NT2/D1 (cell line): ENCODE measurements at regions not wholly inside any gene's neighbourhood (a gene's known extent, or its start where the extent isn't known, plus 50 kb on each side); places are given as distances from the start of the nearest gene placed in this dataset.

Source experiments
- DNase-seq: peaks from one replicate; pipeline ENCODE4 v3.0.0-alpha.2; 2011; ENCODE audit warnings: low read depth, low spot score
- H3K27me3 ChIP-seq: 2 replicates; pipeline ENCODE4 v1.6.0; 2011; ENCODE audit warnings: mild to moderate bottlenecking; ENCODE audit not compliant: insufficient read length, insufficient read depth
- H3K36me3 ChIP-seq: 2 replicates; pipeline ENCODE4 v1.6.1; 2011; ENCODE audit warnings: mild to moderate bottlenecking, low read length, mixed read lengths; ENCODE audit not compliant: insufficient read depth, insufficient read length
- H3K4me1 ChIP-seq: 2 replicates; pipeline ENCODE4 v1.5.1; 2011; ENCODE audit not compliant: insufficient read depth, insufficient read length
- H3K4me3 ChIP-seq: 2 replicates; pipeline ENCODE4 v1.5.1; 2011; ENCODE audit warnings: low read depth; ENCODE audit not compliant: insufficient read length
- H3K9ac ChIP-seq: 2 replicates; pipeline ENCODE4 v1.6.0; 2011; ENCODE audit warnings: low read depth; ENCODE audit not compliant: insufficient read length
- H3K9me3 ChIP-seq: 2 replicates; pipeline ENCODE4 v1.5.1; 2011; ENCODE audit warnings: mild to moderate bottlenecking, low read length; ENCODE audit not compliant: insufficient read depth
- SUZ12 ChIP-seq: IDR thresholded peaks from 2 replicates; pipeline ENCODE4 v1.6.1; 2011; ENCODE audit not compliant: insufficient read length, insufficient read depth; ENCODE audit errors: extremely low read depth
- YY1 ChIP-seq: IDR thresholded peaks from 2 replicates; pipeline ENCODE4 v1.6.1; 2011; ENCODE audit not compliant: insufficient read length, insufficient read depth
- ZNF274 ChIP-seq: IDR thresholded peaks from 2 replicates; pipeline ENCODE4 v1.6.1; 2011; ENCODE audit warnings: mild to moderate bottlenecking, low read depth, low read length

DNA sequence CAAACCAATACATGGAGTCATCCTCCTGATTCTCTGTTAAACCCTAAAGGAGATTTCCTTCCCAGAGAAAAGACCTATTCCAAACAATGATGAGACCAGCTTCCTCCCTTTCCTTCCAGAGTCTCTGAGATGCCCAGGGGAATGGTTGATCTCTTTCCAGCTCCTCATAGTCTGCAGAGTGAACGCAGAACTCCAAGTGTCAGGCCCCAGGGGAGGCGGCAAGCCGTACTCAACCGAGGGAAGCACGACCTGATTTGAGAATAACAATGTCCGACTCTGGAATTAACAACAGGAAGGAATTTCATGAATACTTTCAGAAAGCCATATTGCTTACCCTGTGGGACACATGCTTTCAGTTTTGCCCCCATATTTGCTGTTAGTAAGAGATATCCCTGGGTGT, 241.7 kb upstream of the GLI3 start:
- Histone ChIP-seq H3K4me3 (no peak overlapping the region), H3K9me3 (no peaks in the 10 kb centered on the region), H3K36me3 (no peaks in the 10 kb centered on the region), H3K4me1 (no peaks in the 10 kb centered on the region), H3K9ac (no peak overlapping the region), H3K27me3 (no peaks in the 10 kb centered on the region)
- TF ChIP-seq YY1 (no peak), SUZ12 (no peak), ZNF274 (no peak)
- DNase-seq = no peak

DNA sequence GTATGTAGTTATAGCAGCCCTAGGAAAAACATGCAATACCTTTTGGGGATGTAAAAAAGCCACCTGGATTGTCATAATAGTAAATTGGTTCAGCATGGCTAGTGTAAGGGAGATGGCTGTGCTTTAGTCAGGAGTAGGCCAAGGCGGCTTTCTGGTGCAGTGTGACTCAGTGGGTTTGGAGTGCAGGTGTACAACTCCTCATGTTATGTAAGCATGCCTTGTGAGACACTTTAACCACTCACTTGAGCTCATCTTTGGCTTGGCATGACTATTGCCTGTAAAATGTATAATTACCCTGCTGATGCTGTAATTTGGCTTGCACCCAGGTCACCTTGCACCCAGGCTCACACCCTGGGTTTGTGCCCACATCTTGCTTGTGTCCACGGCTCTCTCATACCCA, 239.2 kb upstream of the GLI3 start:
- no peak for TF ChIP-seq SUZ12
- no peak for TF ChIP-seq YY1
- TF ChIP-seq ZNF274 = no peak
- DNase-seq = no peak
- no peak overlapping the region for H3K9ac ChIP-seq
- no peaks in the 10 kb centered on the region for H3K36me3 ChIP-seq
- no peaks in the 10 kb centered on the region for H3K27me3 ChIP-seq
- no peak overlapping the region for H3K4me3 ChIP-seq
- H3K4me1 ChIP-seq = no peaks in the 10 kb centered on the region
- no peaks in the 10 kb centered on the region for H3K9me3 ChIP-seq

DNA sequence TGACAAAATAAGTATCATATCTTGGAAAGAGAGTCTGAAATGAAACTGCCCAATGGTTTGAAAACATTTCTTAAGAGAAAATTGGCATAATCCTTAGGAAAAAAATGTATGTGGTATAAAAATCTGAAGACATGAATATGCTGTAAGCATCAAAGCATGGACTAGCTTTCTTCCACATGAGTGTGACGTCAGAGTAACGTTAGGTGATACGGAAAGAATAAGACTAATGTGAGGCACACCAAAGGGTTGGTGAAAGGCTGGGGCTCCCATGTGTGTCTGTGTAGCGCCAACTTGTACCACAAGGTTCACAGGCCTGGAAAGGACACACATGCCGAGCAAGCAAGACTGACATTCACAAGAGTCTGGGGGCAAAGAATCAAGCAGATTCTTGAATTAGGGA, 238.1 kb upstream of the GLI3 start:
- Histone ChIP-seq H3K27me3 (no peaks in the 10 kb centered on the region), H3K4me1 (no peaks in the 10 kb centered on the region), H3K9me3 (no peaks in the 10 kb centered on the region), H3K9ac (no peak overlapping the region), H3K36me3 (no peaks in the 10 kb centered on the region), H3K4me3 (no peak overlapping the region)
- TF ChIP-seq YY1 = no peak
- DNase-seq = no peak

DNA sequence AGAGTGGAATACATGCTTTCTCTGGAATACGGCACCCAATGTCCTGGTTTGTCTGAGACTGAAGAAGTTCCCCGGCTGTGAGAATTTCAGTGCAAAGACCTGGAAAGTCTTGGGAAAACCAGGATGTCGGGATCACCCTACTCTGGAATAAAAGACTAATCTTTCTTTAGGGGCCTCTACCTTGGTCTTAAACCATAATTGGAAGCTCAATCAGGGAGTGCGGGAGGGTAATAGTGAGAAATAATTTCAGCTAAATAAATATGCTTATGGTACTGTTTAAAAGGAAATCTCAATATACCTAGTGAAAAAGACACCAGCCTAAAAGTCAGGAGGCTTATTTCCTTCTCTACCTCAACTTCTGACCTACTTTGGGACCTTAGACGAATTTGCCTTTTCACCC, 236.1 kb upstream of the GLI3 start:
- no peak for DNase-seq
- Histone ChIP-seq H3K27me3 (no peaks in the 10 kb centered on the region), H3K4me1 (no peaks in the 10 kb centered on the region), H3K9ac (no peak overlapping the region), H3K9me3 (no peaks in the 10 kb centered on the region), H3K4me3 (no peak overlapping the region), H3K36me3 (no peaks in the 10 kb centered on the region)
- TF ChIP-seq YY1 (no peak), SUZ12 (no peak), ZNF274 (no peak)

DNA sequence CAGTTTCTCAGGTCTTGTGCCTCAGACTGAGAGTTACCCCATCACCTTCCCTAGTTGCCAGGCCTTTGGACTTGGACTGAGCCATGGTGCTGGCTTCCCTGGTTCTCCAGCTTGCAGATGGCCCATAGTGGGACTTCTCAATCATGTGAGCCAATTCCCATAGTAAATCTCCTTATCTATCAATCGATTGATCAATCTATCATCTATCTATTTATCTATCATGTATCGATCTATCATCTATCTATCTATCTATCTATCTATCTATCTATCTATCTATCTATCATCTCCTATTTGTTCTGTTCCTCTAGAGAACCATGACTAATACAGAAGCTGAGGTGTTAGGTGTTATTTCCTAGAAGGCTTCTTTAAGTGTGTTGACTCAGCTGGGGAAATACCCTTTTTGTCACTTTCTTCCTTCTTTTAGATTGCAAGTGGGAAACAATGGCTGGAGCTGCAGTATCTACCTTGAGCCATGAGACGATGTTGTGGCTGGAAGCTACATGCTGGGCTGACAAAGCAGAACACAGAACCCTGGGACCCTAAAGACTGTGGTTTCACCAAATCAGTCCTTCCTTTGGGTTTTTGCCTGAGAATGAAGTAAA, 234.7 kb upstream of the GLI3 start:
- H3K27me3 ChIP-seq = no peaks in the 10 kb centered on the region
- TF ChIP-seq YY1 = no peak
- no peak for TF ChIP-seq ZNF274
- TF ChIP-seq SUZ12 = no peak
- H3K4me3 ChIP-seq = no peak overlapping the region
- H3K36me3 ChIP-seq = no peaks in the 10 kb centered on the region
- H3K4me1 ChIP-seq = no peaks in the 10 kb centered on the region
- DNase-seq = no peak
- no peak overlapping the region for H3K9ac ChIP-seq
- no peaks in the 10 kb centered on the region for H3K9me3 ChIP-seq

DNA sequence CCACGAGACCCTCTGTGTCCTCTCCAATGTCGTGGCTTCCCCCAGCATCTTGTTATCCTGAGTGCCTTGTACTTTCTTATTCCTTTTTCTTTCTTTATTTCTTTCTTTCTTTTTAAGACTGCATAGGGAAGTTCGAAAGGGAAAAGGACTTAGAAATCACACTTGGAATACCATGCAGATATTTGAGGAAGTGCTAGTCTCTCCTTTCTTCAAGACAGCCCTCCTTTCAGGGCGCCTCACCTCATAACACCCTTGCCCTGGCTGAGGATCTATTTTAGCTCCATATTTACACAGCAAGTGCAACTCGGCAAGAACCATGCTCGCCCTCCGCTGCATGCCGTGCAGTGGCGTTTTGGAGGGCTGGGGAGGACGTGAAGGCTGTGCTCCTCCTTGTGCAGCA, 232.3 kb upstream of the GLI3 start:
- Histone ChIP-seq H3K36me3 (no peaks in the 10 kb centered on the region), H3K4me3 (no peak overlapping the region), H3K9me3 (peaks cover under 1% of the 10 kb centered on the region; the same call in 1 of the 2 replicates), H3K4me1 (no peaks in the 10 kb centered on the region), H3K27me3 (no peaks in the 10 kb centered on the region), H3K9ac (no peak overlapping the region)
- no peak for DNase-seq
- TF ChIP-seq ZNF274 (no peak), SUZ12 (no peak), YY1 (no peak)

DNA sequence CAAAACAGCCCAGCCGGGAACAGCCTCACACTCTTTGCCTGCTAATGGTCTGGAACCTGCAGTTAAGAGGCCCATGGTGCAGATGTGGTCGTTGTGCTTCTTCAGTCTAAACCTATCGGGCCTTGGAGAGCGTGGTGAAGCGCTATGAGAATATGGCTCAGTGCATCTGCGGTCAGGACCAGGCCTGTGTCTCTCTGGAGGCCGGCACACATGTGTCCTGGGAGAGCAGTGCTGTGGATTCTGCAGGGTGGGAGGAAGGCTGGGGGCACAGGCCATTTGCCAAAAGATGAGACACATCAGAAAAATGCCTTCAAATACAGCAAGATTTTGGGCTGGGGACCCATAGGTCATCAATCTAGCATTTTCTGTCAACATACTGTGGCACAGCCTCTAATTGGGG, 231.5 kb upstream of the GLI3 start:
- Histone ChIP-seq H3K36me3 (no peaks in the 10 kb centered on the region), H3K9me3 (peaks cover 6% of the 10 kb centered on the region; the same call in 1 of the 2 replicates), H3K4me1 (no peaks in the 10 kb centered on the region), H3K27me3 (no peaks in the 10 kb centered on the region), H3K4me3 (no peak overlapping the region), H3K9ac (no peak overlapping the region)
- no peak for TF ChIP-seq YY1
- TF ChIP-seq SUZ12 = no peak
- TF ChIP-seq ZNF274 = no peak
- DNase-seq = no peak
